Lung microvascular endothelial cell (primary cell): ENCODE measurements at regions not wholly inside any gene's neighbourhood (a gene's known extent, or its start where the extent isn't known, plus 50 kb on each side); places are given as distances from the start of the nearest gene placed in this dataset.
A peak's percentile ranks its signal among the peaks of the same experiment; 100 is the strongest.

Experiments
- DNase-seq, 2 donors: peaks; one replicate each; pipeline versions ENCODE4 v3.0.0 to v3.0.0-alpha.2; 2010; ENCODE audit warnings: low read depth in 2 of 2

DNA sequence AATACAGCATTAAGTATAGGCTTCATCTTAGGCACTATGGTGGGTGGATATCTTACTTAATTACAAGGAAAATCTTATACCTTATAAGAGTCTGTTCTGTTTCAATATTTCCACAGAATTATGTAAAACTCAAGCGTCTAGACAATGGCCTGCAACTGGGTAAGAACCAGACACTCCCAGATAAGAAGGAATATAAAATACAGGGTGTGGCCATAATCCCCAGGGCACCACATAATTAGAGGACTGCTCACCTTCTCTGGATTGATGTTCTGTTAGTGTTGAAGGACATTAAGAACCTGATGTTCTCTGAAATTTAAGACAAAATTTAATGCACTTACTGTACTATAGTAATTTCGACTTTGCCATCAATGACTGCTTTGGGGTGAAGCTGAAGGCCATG, 198.2 kb upstream of the ARSJ start:
- DNase-seq: no peak

DNA sequence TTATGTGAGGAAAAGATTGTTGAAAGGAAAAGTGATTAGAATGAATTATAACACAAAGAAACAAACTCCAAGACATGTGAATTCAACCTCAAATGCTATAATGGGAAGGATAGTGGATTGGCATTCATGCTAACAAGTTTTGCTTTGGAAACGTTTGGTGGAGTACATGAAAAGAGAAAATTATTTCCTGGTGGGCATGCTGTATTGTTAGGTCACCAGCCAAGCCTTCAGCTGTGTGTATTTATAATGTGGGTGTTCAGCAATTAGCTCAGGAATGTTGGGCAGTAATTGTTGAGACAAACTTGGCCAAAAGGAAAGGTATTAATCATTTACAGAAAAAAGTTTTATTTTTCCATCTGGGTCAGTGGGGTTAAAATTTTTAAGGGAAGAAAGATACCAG, 198.9 kb upstream of the ARSJ start:
- DNase-seq: peak in 1 of 2 donors; percentile 30

DNA sequence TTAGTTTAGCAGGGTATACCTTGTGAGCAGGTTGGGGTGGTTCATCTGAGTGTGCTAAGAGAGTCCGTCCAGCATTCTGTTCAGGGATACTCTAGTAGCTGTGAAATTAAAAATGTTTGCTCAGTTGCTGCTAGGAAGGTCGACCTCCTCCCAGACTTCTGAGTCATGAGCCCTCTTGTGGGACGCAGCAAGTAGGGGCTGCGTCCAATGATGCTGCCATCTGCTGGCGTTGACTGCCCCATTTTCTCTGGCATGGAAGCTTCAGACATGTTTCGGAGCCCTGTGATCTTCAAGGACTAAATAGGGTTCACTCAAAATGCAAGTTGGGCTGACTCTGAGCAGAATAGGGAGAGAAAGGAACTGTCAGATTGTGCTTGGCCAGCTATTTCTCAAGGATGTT, 201.0 kb upstream of the ARSJ start:
- peak; percentile 78 to 93 for DNase-seq

DNA sequence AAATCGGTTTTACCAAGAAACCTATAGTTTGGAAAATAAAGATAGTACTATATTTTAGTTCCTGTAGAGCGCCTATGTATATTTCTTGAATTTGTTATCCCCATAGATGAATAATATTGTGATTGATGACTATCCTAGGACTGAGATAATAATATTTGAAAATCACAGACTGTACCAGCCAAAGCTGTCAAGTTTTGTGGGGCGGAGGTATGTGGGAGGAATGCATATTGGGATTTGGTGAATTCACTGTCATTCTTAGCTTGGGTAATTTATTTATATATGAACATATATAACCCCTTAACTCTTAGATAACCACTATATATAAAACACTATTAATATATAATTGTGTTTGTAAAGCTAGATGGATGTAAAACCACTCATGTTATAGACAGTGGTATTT, 205.5 kb upstream of the ARSJ start:
- DNase-seq: no peak

DNA sequence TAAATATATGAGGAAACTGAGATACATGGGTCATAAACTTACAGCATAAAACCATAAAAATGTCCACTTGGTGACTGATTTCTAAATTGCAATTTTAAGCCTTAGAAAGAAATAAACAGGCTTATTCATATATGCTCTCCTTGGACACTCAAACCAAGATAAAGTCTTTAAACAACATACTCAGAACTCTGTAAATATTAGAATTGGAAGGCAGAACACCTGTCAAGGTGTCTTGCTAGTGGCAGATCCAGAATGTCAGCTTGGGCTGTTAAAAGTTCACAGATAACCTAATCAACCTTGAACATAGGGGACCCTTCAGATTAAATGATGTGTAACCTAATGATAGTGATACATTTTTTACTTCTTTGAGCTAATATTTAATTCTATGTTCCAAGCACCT, 208.1 kb upstream of the ARSJ start:
- no peak for DNase-seq

DNA sequence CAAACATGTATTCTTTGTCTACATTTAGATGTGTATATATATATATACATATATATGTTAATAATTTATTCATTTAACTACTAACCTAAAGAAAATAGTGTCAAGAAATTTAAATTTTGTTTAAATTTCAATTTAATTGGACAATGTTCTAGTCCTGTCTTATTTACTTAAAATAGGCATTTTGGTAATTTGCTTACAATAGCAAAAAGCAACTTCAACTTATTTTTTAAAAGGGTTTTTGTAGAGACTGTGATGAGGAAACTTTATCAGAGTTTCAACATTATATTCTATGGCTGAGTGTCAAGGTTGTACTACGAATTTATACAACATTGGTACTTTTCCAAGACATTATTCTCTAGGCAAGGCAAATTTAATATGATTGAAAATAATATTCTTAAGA, 212.0 kb upstream of the ARSJ start:
- DNase-seq: no peak

DNA sequence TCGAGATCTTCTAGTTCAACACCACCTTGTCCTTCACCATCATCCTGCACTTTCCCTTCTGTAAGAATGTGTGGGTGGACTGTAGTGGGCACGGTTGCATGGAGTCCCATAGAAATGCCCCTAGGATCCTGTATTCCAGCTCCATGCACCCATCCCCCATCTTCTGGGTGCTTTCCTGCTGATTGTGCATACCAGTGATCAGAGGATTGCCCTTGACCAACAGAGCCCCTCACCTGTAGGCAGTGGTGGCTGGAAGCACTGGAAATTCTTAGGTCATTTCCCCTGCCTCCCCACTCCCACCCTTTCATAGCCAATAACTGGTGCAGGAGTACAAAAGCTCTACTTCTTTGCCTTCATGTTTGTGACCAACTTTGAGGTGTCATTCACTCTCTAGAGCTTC, 213.4 kb upstream of the ARSJ start:
- no peak for DNase-seq

DNA sequence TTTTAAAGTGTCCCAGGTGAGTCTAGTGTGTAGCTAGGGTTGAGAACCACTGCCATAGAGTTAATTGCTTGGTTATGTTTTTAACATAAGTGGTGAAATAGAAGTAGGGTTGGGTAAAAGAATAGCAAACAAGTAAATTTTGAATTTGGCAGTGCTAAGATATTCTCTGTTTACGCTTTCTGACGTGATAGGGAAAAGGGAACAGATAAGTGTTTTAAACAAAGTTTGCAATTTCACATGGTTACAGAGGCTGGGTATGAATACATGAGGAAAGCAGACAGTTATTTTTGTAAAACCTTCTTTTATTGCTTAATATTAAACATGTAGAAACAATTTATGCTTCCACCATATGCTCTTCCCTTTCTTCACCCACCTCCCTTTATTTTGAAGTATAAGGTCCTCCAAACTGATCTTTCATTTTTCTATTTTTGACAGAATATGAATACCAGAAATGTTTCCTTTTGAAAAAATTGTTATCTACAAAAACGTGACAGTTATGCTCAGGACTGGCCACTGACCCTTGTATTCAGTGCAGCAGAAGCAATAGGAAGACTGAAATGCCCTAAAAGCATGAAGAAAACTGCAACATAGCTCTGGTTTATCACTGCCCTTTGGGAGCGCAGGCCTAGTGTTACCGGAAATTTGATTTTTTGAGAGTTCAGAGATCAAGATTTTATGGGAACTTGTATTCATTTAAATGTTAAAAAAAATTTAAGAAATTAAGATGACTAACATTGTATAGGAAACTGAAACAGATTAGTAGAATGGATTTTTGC, 214.4 kb upstream of the ARSJ start:
- no peak for DNase-seq

DNA sequence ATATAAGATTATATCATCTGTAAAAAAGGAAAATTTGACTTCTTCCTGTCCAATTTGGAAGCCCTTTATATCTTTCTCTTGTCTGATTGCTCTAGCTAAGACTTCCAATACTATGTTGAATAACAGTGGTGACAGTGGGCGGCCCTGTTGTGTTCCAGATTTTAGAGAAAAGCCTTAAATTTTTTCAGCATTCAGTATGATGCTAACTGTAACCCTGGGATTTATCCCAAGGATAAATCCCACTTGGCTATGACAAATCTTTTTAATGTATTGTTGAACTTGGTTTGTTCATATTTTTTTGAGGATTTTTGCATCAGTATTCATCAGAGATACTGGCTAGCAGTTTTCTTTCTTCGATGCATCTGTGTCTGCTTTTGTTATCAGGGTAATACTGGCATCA, 217.2 kb upstream of the ARSJ start:
- DNase-seq: no peak

DNA sequence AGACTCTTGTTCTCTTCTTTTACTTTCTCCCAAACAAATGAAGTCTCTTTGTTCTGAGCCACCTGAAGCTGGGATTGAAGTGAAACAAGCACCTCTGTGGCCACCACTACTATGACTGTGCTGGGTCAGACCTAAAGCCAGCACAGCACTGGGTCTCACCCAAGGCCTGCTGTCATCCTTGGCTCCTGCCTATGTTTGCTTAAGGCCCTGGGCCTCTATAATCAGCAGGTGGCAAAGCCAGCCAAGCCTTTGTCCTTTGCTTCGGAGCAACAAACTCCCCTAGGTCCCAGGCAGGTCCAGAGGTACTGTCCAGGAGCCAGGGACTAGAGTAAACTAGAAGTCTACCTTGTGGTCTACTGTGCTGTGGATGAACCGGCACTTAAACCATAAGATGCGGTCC, 220.6 kb upstream of the ARSJ start:
- no peak for DNase-seq

DNA sequence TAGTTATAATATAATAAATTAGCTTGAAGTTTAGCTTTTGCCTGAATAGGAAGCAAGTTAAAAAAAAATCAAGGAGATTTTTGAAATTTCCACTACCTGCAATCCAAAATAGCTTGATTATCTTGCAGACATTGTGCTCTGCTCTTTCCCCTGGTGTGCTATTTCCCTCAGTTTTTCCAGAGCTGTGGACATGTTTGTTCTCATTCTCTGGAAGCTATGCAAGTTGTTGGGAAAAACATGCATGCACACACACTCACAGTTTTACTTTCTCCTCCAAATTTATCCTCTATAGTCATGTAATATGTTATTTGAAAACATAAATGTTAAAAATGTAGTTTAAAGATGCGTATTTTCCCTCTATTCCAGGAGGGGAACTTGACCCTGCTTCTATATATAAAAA, 225.8 kb upstream of the ARSJ start:
- DNase-seq: no peak

DNA sequence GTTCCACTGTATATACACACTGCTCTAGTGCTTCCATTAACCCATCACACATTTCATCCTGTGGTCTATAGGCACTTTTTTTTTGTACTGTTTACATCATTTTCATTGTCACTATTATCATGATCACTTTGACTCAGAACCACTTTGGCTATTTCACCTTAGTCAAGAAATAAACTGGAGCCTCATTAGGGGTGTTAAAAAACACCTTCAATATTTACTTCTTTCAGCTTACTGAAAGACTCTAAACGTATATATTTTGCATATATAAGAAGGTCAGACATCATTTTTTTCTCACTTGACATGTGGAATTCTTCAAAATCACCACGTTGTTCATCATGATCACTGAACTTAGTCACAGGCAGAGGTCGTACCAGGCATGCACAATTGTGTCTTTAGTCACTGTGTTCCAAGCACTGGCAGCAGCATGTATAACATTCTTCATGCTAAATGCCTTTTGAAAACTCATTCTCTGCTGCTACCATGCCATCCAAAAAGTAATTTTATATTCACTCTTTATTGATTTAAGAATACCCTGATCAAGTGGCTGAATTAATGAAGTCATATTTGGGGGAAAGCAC, 229.2 kb upstream of the ARSJ start:
- no peak for DNase-seq

DNA sequence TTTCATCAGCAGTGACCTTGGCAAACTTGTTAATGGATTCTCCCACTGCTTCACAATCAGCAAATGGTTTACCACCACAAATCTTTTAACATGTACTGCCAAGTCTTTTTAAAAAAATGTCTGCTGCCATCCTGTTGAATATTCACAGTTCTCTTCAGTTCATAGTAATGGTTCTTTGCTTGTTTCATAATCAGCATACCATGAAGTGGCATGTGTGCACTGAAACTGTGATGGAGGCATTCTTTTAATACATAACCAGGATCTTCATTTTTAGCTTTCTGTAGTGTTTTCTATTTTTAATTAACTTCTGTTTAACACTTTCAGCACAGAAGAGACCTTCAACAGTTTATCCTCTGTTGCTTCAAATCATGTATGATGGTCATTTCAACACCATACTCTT, 230.1 kb upstream of the ARSJ start:
- no peak for DNase-seq

DNA sequence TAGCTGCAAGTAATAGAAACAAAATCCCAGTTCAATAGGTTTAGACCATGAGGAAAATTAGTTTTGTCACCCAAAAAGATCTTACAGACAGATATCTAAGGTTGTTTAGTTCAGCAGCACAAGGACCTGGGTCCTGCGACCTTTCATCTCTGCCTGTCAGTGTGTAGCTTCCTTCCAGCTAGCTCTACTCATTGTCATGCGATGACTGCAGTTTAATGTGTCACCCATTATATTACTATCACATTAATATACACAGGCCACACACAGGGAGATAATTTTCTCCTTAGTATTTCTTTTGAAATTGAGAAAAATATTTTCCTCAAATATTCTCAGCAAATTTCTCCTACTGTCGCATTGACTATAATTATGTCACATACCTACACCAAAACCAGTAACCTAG, 232.1 kb upstream of the ARSJ start:
- no peak for DNase-seq

DNA sequence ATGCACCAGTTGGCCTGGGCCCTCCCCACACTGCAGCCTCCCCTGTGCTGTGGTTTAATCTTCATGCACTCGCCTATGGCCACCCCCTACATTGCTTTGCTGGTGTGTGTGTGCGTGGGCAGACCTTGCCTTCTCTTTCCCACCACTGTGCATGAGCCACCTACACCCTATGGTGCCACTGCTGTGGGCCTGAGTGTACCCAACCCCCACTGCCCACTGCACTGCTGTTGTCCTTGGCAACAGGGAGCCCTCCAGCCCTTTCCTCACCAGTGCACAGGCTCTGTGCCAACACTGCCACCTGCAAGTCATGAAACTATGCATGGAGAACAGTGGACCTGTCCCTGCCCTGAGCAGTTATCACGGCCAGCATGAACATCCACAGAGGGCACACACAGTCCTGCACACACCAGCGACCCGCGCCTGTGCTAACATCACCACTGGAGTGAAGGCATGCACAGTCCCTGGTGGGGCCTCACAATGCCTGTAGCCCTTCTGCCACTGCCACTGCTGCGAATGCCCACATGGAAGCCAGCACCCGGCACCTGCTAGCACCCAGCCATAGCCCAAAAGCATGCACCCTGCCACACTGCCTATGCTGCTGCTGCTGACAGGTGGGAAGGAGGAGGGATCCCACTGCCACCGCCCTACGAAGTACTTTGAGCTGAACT, 237.8 kb upstream of the ARSJ start:
- DNase-seq: no peak

DNA sequence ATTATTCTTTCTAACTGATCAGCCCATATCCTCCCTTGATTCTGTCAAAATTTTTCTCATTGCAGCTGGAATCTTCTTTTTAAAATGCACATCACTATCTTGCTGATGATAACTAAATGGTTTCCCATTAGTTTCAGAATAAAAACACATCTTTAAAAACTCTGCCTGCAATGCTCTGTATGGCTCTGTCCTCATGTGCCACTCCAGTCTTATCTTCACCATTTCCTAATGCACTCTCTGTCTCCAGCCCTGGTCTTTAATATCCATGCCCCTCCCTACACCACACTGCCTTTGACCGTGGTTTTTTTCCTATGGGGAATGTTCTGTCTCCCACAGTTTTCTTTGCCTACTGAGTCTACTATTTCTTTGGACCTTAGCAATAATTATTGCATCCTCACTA, 244.1 kb upstream of the ARSJ start:
- no peak for DNase-seq

DNA sequence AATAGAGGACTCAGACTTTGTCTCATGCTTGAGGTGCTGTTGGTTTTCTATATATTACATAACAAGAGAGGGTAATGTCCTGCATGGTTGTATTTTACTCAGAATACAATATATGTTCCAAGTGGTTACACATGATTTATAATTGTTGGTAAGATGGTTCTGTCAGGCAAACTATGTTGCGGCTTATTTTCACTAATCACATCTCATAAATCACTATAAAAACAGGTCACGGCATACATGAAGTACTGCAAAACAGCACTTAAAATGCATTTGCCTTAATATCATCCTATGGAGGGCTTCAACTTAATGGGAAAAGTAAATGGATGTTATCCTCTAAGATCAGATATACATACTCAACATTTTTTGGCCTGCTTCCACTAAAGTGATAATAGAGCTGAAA, 246.0 kb upstream of the ARSJ start:
- no peak for DNase-seq

DNA sequence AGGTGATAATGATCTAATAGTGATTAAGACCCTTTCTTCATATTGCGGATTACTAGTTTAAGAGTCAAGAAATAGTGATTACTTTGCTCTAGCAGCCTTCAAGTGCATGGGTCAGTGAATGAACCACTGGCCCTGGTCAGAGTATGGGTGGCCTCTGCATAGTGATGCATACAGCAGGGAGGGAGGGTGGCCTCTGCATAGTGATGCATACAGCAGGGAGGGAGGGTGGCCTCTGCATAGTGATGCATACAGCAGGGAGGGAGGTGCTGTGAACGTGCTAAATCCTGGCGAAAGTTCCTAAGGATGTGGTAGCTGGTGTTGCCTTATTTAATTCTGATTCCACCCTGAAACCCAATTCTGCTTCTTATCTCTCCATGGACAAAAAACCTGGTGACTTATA, 246.7 kb upstream of the ARSJ start:
- no peak for DNase-seq

DNA sequence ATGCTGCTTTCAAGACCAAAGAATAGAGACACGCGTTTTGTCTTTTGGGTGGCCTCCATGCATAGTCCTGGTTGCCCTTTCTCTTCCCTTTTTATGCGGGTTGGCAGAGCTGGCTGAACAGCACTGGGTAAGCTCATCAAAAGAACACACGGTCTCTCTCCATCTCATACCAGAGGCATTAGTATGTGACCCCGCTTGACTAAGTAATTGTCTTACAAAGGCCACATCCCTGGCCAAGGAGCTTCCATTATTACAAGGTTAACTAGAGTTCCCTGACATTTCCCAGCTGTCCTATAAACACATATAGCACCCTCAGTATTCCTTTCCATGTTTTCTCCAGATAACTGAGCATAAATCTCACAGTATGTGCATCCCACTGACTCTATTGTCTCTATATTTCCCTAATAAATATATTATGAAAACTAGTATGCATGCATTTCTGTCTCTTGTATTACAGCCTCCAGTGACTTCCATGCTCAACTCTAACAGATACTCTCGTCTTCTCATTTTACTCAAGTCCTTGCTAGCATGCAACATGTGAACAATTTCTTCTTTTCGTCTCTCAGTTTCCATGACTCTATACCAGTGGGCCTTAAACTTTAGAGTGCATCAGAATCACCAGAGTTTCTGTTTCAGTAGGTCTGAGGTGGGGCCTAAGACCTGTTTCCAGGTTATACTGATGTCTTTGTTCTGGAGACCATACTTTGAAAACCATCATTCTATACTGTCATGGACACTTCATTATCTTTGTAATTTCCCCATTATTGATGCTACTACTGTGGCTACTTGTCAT, 247.7 kb upstream of the ARSJ start:
- no peak for DNase-seq

DNA sequence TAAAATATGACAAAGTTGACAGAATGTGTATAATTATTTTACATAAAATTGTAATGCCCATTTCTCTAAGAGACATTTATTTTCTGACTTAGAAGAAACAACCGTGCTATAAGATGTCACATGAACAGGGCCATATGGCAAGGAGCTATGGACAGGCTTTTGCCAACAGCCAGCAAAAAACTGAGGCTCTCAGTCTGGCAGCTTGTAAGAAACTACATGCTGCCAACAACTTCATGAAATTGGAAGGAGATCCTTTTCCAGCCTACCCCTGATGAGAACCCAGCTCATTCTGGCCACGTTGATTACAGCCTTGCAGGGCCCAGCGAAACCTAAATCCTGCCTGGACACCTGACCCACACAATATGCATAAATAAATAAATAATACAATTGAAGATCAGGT, 250.3 kb upstream of the ARSJ start:
- DNase-seq: no peak

DNA sequence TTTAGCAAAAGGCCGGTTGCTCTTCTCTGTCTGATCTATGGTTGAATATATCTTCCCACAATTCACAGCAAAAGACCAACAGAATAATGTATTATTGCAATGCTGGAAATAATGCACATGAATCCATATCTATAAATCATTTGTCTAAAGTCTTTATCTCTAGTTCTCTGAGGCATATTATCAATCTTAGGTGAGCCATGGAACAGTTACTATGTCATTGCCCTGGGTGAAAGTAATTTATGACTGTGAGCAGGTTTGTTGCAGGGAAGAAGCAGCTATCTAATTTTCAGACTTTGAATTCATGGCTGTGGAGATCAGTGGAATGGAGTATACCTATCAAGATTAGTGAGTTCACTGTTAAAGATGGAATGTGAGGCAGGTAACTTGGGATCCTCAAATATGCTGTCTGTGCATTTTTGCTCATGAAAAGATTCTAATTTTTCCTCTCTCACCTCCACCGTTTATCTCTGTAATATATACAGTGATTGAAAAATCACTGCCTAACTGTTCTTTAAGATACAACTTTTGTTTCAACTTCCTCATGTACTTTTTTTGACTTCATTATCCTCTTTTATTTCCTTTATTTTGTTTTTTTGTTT, 256.8 kb upstream of the ARSJ start:
- DNase-seq: no peak

DNA sequence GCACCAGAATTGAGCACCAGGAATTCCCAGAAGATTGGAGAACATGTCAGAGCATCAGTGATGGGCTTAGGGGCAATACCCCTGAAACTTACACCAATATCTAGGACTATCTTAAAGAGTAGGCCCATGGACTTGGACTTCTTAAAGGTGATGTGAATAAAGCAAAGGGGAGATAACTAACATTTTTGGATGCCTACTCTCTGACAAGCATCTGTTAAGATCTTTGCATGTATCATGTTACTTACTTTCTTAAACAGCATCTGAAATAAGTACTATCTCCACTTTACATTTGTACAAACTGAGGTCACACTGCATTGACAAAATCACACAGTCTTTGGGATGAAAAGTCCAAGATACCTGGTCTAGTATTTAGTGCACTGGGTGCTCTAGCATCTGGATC, 258.6 kb upstream of the ARSJ start:
- DNase-seq: no peak
